GM12872 (cell line): ENCODE measurements at regions not wholly inside any gene's neighbourhood (a gene's known extent, or its start where the extent isn't known, plus 50 kb on each side); places are given as distances from the start of the nearest gene placed in this dataset.

Experiments
- CTCF ChIP-seq: IDR thresholded peaks from 3 replicates; pipeline ENCODE4 v1.5.1; 2011; ENCODE audit warnings: low read depth, mild to moderate bottlenecking, low read length, moderate library complexity; ENCODE audit not compliant: insufficient read depth

- no peak for TF ChIP-seq CTCF
Observed at GRCh38 chr6:105578179-105578707, 175.4 kb upstream of the PREP start.

- TF ChIP-seq CTCF: no peak
Observed at GRCh38 chr6:105573556-105573955, 170.7 kb upstream of the PREP start.

GRCh38 chr6:105573138-105573537 is 170.3 kb upstream of the PREP start:
- TF ChIP-seq CTCF: no peak

- no peak for TF ChIP-seq CTCF
Observed at GRCh38 chr6:105570416-105570815, 167.5 kb upstream of the PREP start.

- TF ChIP-seq CTCF: no peak
Observed at GRCh38 chr6:105569706-105570105, 166.8 kb upstream of the PREP start.

GRCh38 chr6:105568751-105569150 is 165.9 kb upstream of the PREP start:
- TF ChIP-seq CTCF: no peak

- TF ChIP-seq CTCF: no peak
Observed at GRCh38 chr6:105568142-105568541, 165.3 kb upstream of the PREP start.
